BJ (cell line): ENCODE measurements at regions not wholly inside any gene's neighbourhood (a gene's known extent, or its start where the extent isn't known, plus 50 kb on each side); places are given as distances from the start of the nearest gene placed in this dataset.

ENCODE experiments used
- CTCF ChIA-PET: fragments of 350-600 bp; formaldehyde crosslinking; extraction: SDS; loops from one replicate; lab custom pipeline; 2021; ENCODE audit warnings: antibody characterized with exemption, inconsistent platforms; lab: Yijun Ruan, JAX
- POLR2A ChIA-PET: fragments of 300-600 bp; sonication (Branson Sonifier 250); formaldehyde crosslinking; extraction: SDS; loops from one replicate; lab custom pipeline; 2021; ENCODE audit warnings: antibody characterized with exemption; lab: Charles Lee
- DNase-seq: peaks from one replicate; pipeline ENCODE4 v3.0.0-alpha.2; 2011; ENCODE audit warnings: low read depth
- H3K27me3 ChIP-seq: 2 replicates; pipeline ENCODE4 v1.6.0; 2011; ENCODE audit warnings: low read length; ENCODE audit not compliant: control insufficient read depth, insufficient read depth
- H3K36me3 ChIP-seq: 2 replicates; pipeline ENCODE4 v1.5.1; 2011; ENCODE audit warnings: low read length; ENCODE audit not compliant: control insufficient read depth, insufficient read depth
- H3K4me3 ChIP-seq: 2 replicates; pipeline ENCODE4 v1.5.1; 2011; ENCODE audit warnings: low read depth, mild to moderate bottlenecking, control low read depth, low read length
- TF ChIP-seq, protein P1 (sequence below): IDR thresholded peaks from 2 replicates; pipeline ENCODE4 v1.5.1; 2011; ENCODE audit warnings: low read depth, mild to moderate bottlenecking, control low read depth, inconsistent platforms, low read length, moderate library complexity; ENCODE audit not compliant: insufficient read depth

DNA sequence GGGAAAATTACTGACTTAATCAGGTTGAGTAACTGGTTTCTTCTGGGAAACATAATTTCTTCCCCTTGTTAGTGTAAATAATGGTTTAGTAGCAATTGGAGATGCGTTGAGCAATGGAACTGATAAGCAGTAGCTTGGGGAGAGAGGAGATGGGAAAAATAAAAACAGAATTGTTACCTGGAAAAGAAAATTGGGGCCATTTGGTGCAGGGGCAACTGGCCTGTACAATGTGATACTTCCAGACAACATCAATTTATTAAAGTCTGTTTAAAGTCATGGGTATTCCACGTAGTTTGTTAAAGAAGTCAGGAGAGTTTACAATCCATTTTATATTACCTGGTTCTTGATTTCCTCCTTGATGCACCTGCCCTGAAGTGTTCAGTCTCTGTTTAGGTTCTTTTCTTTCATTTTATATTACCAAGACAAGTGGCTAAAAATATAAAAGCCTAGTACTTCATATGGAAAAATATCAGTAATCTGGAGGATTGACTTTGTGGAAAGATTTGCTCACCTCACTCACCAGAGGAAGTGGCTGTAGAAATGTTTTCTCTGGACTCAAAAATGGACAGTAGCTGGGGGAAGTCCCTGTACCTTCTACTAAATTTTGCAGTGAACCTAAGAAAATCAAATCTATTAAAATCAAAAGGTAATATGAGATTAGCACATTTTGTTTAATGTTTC is 161.0 kb downstream of the DDX1 start:
- no peaks in the 10 kb centered on the region for H3K27me3 ChIP-seq
- no peak overlapping the region for H3K4me3 ChIP-seq
- no peaks in the 10 kb centered on the region for H3K36me3 ChIP-seq
- CTCF ChIA-PET: interaction anchor here (0.6 kb wide), 1 partner anchor 95 kb away, joined by 4 read pairs; no protein-coding TSS in a partner anchor
- TF ChIP-seq, protein P1, sequence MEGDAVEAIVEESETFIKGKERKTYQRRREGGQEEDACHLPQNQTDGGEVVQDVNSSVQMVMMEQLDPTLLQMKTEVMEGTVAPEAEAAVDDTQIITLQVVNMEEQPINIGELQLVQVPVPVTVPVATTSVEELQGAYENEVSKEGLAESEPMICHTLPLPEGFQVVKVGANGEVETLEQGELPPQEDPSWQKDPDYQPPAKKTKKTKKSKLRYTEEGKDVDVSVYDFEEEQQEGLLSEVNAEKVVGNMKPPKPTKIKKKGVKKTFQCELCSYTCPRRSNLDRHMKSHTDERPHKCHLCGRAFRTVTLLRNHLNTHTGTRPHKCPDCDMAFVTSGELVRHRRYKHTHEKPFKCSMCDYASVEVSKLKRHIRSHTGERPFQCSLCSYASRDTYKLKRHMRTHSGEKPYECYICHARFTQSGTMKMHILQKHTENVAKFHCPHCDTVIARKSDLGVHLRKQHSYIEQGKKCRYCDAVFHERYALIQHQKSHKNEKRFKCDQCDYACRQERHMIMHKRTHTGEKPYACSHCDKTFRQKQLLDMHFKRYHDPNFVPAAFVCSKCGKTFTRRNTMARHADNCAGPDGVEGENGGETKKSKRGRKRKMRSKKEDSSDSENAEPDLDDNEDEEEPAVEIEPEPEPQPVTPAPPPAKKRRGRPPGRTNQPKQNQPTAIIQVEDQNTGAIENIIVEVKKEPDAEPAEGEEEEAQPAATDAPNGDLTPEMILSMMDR: no peak
- DNase-seq: no peak
- POLR2A ChIA-PET: no interaction called here

DNA sequence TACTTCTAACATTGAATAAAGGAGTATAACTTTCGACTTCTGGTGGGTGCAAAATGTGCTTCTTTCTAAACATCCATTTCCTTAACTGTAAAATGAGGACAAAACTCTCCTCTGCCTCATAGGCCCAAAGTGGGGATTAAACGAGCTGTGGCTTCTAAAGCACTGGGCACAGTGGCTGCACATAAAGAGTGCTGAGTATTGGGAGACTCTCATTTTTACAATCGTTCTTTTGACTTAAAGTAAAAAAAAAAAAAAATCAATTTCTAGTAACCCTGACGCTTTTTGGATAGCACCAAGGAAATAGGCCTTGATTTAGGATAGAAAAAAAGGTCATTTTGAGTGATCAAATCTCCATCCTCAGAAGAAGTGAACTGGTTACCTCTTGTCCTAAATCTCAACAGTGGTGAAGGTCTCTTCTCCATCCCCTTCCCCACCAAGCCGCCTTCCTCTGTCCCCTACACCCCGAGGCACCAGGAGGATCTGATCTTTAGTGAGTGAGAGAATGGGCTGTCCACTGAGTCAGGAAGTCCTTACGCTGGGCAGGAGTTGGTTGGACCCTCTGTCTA is 161.6 kb downstream of the DDX1 start:
- DNase-seq: no peak
- CTCF ChIA-PET: interaction anchor here (0.6 kb wide), 1 partner anchor 96 kb away, joined by 4 read pairs; no protein-coding TSS in a partner anchor
- POLR2A ChIA-PET: no interaction called here

GRCh38 chr2:15753811-15754702 is 162.4 kb downstream of the DDX1 start:
- no peak for DNase-seq
- ChIA-PET CTCF (no interaction called here), POLR2A (no interaction called here)
- Histone ChIP-seq H3K36me3 (no peaks in the 10 kb centered on the region), H3K4me3 (no peak overlapping the region), H3K27me3 (no peaks in the 10 kb centered on the region)
- TF ChIP-seq, protein P1: no peak

More for the DNA sequence above, 161.6 kb downstream of the DDX1 start:
- H3K4me3 ChIP-seq: no peak overlapping the region
- TF ChIP-seq, protein P1: no peak
- H3K36me3 ChIP-seq: no peaks in the 10 kb centered on the region
- H3K27me3 ChIP-seq: no peaks in the 10 kb centered on the region

DNA sequence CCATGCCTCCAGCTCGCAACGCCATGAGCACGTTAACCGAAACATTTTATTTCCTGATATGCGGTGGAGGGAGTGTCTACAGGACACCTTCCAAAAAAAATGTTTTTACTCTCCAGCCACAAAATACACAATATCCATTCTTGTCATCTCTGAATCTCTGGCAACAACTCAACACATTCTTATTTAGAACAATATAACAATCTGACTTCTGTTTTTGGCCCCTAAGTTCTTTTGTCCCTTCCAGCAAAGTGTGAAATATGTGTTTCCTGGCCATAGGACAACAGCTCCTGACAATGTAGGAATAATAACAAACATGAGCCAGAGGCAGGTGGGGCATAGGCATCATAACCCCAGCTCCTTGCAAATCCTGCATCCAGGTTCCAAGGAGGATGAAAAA is 163.0 kb downstream of the DDX1 start:
- Histone ChIP-seq H3K27me3 (no peaks in the 10 kb centered on the region), H3K4me3 (no peak overlapping the region), H3K36me3 (no peaks in the 10 kb centered on the region)
- no peak for DNase-seq
- TF ChIP-seq, protein P1: no peak
- ChIA-PET POLR2A (no interaction called here), CTCF (no interaction called here)

GRCh38 chr2:15755528-15755927 is 163.9 kb downstream of the DDX1 start:
- ChIA-PET POLR2A (no interaction called here), CTCF (no interaction called here)
- Histone ChIP-seq H3K4me3 (no peak overlapping the region), H3K27me3 (no peaks in the 10 kb centered on the region), H3K36me3 (no peaks in the 10 kb centered on the region)
- TF ChIP-seq, protein P1: no peak
- DNase-seq: no peak
